Endothelial cell of umbilical vein (primary cell): ENCODE measurements at regions not wholly inside any gene's neighbourhood (a gene's known extent, or its start where the extent isn't known, plus 50 kb on each side); places are given as distances from the start of the nearest gene placed in this dataset.

Source experiments
- BruUV-seq: library from RNA; stranded (reverse); fragments of 400-500 nt; replicated peaks from 2 replicates; lab custom pipeline; 2021; lab: Mats Ljungman, UMichigan
- CTCF ChIA-PET: fragments of 300-600, 350-600 bp; sonication (Branson Sonifier 250); formaldehyde crosslinking; loops from one replicate; lab custom pipeline; 2021; ENCODE audit warnings: antibody characterized with exemption, inconsistent platforms; lab: Charles Lee
- POLR2A ChIA-PET: fragments of 300-600, 350-600 bp; sonication (Branson Sonifier 250); formaldehyde crosslinking; loops from one replicate; lab custom pipeline; 2021; ENCODE audit warnings: antibody characterized with exemption, inconsistent platforms; lab: Charles Lee
- DNase-seq: peaks from one replicate; pipeline ENCODE4 v3.0.0-alpha.2; 2011; ENCODE audit warnings: low read depth, low spot score
- FAIRE-seq: peaks from 2 replicates; lab custom pipeline; 2011; peaks lifted over from hg19 to GRCh38; lab: Jason Lieb, UNC
- H2AFZ ChIP-seq: 2 replicates; pipeline ENCODE4 v1.6.0; 2012; ENCODE audit warnings: low read depth, low read length, control low read depth, inconsistent platforms
- H3K27ac ChIP-seq: 2 replicates; pipeline ENCODE4 v1.5.1; 2011; ENCODE audit warnings: low read depth, mild to moderate bottlenecking, control low read depth, low read length, moderate library complexity; ENCODE audit not compliant: insufficient read depth
- H3K27me3 ChIP-seq, 2 experiments: 2 replicates each; pipeline versions ENCODE4 v1.6.0 to v1.6.1; 2011; ENCODE audit warnings: low read length in 2 of 2, mixed read lengths in 1 of 2; ENCODE audit not compliant: control insufficient read depth in 2 of 2, insufficient read depth in 2 of 2
- H3K36me3 ChIP-seq, 2 experiments: 2 replicates in 1 of 2; 3 replicates in 1 of 2; pipeline ENCODE4 v1.5.1; 2011; ENCODE audit warnings: low read length in 2 of 2, mild to moderate bottlenecking in 1 of 2, moderate library complexity in 1 of 2; ENCODE audit not compliant: control insufficient read depth in 2 of 2, insufficient read depth in 2 of 2; ENCODE audit errors: extremely low read depth in 1 of 2
- H3K4me1 ChIP-seq: 3 replicates; pipeline ENCODE4 v1.5.1; 2011; ENCODE audit warnings: mild to moderate bottlenecking, low read length; ENCODE audit not compliant: control insufficient read depth, insufficient read depth; ENCODE audit errors: extremely low read depth
- H3K4me2 ChIP-seq: 2 replicates; pipeline ENCODE4 v1.6.1; 2011; ENCODE audit warnings: low read length, control low read depth, mixed read lengths; ENCODE audit not compliant: insufficient read depth
- H3K4me3 ChIP-seq, 3 experiments: fragments of 200-600 bp in 1 of 3; sonication (generic), shearing (Covaris generic) in 1 of 3; replicated peaks in 1 of 3; 2 replicates each; pipeline ENCODE4 v1.5.1; 2011 to 2016; ENCODE audit warnings: control low read depth in 3 of 3, low read length in 3 of 3, mild to moderate bottlenecking in 2 of 3, inconsistent platforms in 1 of 3, low read depth in 1 of 3, moderate library complexity in 1 of 3; ENCODE audit not compliant: insufficient read depth in 1 of 3
- H3K79me2 ChIP-seq: 2 replicates; pipeline ENCODE4 v1.6.0; 2012; ENCODE audit warnings: low read length, inconsistent platforms; ENCODE audit not compliant: control insufficient read depth, insufficient read depth
- H3K9ac ChIP-seq: replicated peaks from 2 replicates; pipeline ENCODE3; 2011; ENCODE audit warnings: low read length, control low read depth; ENCODE audit not compliant: insufficient read depth; ENCODE audit errors: extremely low read depth
- H3K9me1 ChIP-seq: replicated peaks from 3 replicates; pipeline ENCODE4 v1.6.0; 2011; ENCODE audit warnings: mild to moderate bottlenecking, low read length; ENCODE audit not compliant: control insufficient read depth, insufficient read depth; ENCODE audit errors: extremely low read depth
- H3K9me3 ChIP-seq: replicated peaks from 2 replicates; pipeline ENCODE4 v1.5.1; 2012; ENCODE audit warnings: low read length, inconsistent platforms; ENCODE audit not compliant: control insufficient read depth, insufficient read depth
- H4K20me1 ChIP-seq: replicated peaks from 2 replicates; pipeline ENCODE3; 2011; ENCODE audit warnings: mild to moderate bottlenecking, low read length; ENCODE audit not compliant: control insufficient read depth, insufficient read depth; ENCODE audit errors: extremely low read depth
- CTCF ChIP-seq, 2 donors: IDR thresholded peaks; 1 replicate in 1 of 2; 2 replicates in 1 of 2; pipeline ENCODE4 v1.5.1; 2011; ENCODE audit warnings: low read length in 2 of 2, mild to moderate bottlenecking in 2 of 2, moderate library complexity in 2 of 2, control low read depth in 1 of 2, inconsistent platforms in 1 of 2, low read depth in 1 of 2; ENCODE audit not compliant: insufficient read depth in 1 of 2; ENCODE audit errors: extremely low read depth in 1 of 2
- EZH2 ChIP-seq: IDR thresholded peaks from 2 replicates; pipeline ENCODE4 v1.6.1; 2012; ENCODE audit warnings: borderline replicate concordance, low read depth, mild to moderate bottlenecking, moderate library complexity, low read length, inconsistent platforms; ENCODE audit not compliant: severe bottlenecking
- FOS ChIP-seq: IDR thresholded peaks from 2 replicates; pipeline ENCODE4 v1.6.1; 2011; ENCODE audit warnings: mild to moderate bottlenecking, low read length, moderate library complexity, borderline replicate concordance; ENCODE audit not compliant: insufficient read depth
- GATA2 ChIP-seq: IDR thresholded peaks from 2 replicates; pipeline ENCODE4 v1.7.0; 2011; ENCODE audit warnings: low read depth, mild to moderate bottlenecking, moderate library complexity, mixed read lengths, low read length; ENCODE audit not compliant: insufficient read length, insufficient read depth
- JUN ChIP-seq: IDR thresholded peaks from 2 replicates; pipeline ENCODE4 v1.6.1; 2011; ENCODE audit warnings: borderline replicate concordance, low read depth; ENCODE audit not compliant: insufficient read length, insufficient read depth
- MAX ChIP-seq: IDR thresholded peaks from 2 replicates; pipeline ENCODE4 v1.6.1; 2011; ENCODE audit not compliant: insufficient read depth, insufficient read length
- MYC ChIP-seq: IDR thresholded peaks from one replicate; pipeline ENCODE4 v1.6.1; 2011; ENCODE audit warnings: mild to moderate bottlenecking, low read depth, low read length
- POLR2A ChIP-seq: IDR thresholded peaks from 2 replicates; pipeline ENCODE4 v1.6.1; 2012; ENCODE audit warnings: low read depth, mild to moderate bottlenecking, control low read depth, low read length
- POLR2AphosphoS5 ChIP-seq: IDR thresholded peaks from 2 replicates; pipeline ENCODE4 v1.6.1; 2012; ENCODE audit warnings: low read depth, mild to moderate bottlenecking, control low read depth, low read length, moderate library complexity; ENCODE audit not compliant: insufficient read depth
- dilution Hi-C: fragments of 300-500 bp; cut with MboI; formaldehyde crosslinking; loops from one replicate; pipeline ENCODE4 v1.15.0; 2019; ENCODE audit warnings: low sequenced_read_pairs; ENCODE audit not compliant: extremely low pct_ligation_motif_present
- intact Hi-C: fragments of 100-400 bp; cut with micrococcal nuclease; formaldehyde crosslinking; loops from one replicate; pipeline ENCODE4 v1.10.0; 2022

- CTCF ChIA-PET = interaction anchor here (1.7 kb wide), 1 partner anchor 85 kb away, joined by 3 read pairs; no protein-coding TSS in a partner anchor
- POLR2A ChIA-PET = no interaction called here
- H3K27me3 ChIP-seq = no peaks in the 10 kb centered on the region
- no peaks in the 10 kb centered on the region for H4K20me1 ChIP-seq
- H3K4me1 ChIP-seq = no peaks in the 10 kb centered on the region
- intact Hi-C loops (no loop called here), dilution Hi-C loops (no loop called here)
- H3K9me1 ChIP-seq = no peaks in the 10 kb centered on the region
- H3K9me3 ChIP-seq = no peaks in the 10 kb centered on the region
- DNase-seq = no peak
- H3K79me2 ChIP-seq = no peaks in the 10 kb centered on the region
- no TSS peak for BruUV-seq
- TF ChIP-seq JUN (no peak), CTCF (IDR thresholded peaks at IDR 0.05; ENCODE audit: extremely low read depth in 1 of 2, insufficient read depth in 1 of 2, low read depth in 1 of 2, low read length in 2 of 2) (no peak), FOS (no peak), GATA2 (no peak), MYC (no peak), EZH2 (no peak), POLR2AphosphoS5 (no peak), POLR2A (no peak), MAX (no peak)
- H3K4me2 ChIP-seq = no peak overlapping the region
- H3K27ac ChIP-seq = no peak overlapping the region
- H3K9ac ChIP-seq = no peak overlapping the region
- H3K4me3 ChIP-seq = no peak overlapping the region
- FAIRE-seq = no peak
- H3K36me3 ChIP-seq = no peaks in the 10 kb centered on the region
- H2AFZ ChIP-seq = no peak overlapping the region
Measured at GRCh38 chr5:126692971-126693370, 84.0 kb upstream of the LMNB1 start.
